GM23338 (cell line): ENCODE measurements at regions not wholly inside any gene's neighbourhood (a gene's known extent, or its start where the extent isn't known, plus 50 kb on each side); places are given as distances from the start of the nearest gene placed in this dataset.

Experiments
- ATAC-seq: fragments of 200-7000 bp; cut with Tn5 transposase; 3 replicates; pipeline ENCODE4 v1.9.1; 2020
- DNase-seq: peaks from one replicate; pipeline ENCODE4 v3.0.0-alpha.2; 2015; ENCODE audit warnings: low spot score
- H2AFZ ChIP-seq: fragments of 200-600 bp; sonication (generic); 2 replicates; pipeline ENCODE4 v1.8.0; 2016; ENCODE audit warnings: antibody characterized with exemption, mild to moderate bottlenecking, moderate library complexity
- H3F3A ChIP-seq: fragments of 200-600 bp; sonication (generic); replicated peaks from 2 replicates; pipeline ENCODE4 v1.8.0; 2017; ENCODE audit warnings: antibody characterized with exemption, mixed run types, low read depth
- H3K27ac ChIP-seq: fragments of 200-600 bp; sonication (generic); 2 replicates; pipeline ENCODE4 v1.6.1; 2016; ENCODE audit warnings: low read depth
- H3K27me3 ChIP-seq: fragments of 200-600 bp; sonication (generic); 2 replicates; pipeline ENCODE4 v1.8.0; 2016; ENCODE audit warnings: mild to moderate bottlenecking, mixed run types, moderate library complexity; ENCODE audit not compliant: insufficient read depth
- H3K36me3 ChIP-seq: fragments of 200-600 bp; sonication (generic); 2 replicates; pipeline ENCODE4 v1.8.0; 2016; ENCODE audit warnings: mild to moderate bottlenecking; ENCODE audit not compliant: insufficient read depth
- H3K4me1 ChIP-seq: fragments of 200-600 bp; sonication (generic); 2 replicates; pipeline ENCODE4 v1.8.0; 2016; ENCODE audit warnings: mild to moderate bottlenecking, moderate library complexity; ENCODE audit not compliant: insufficient read depth
- H3K4me2 ChIP-seq: fragments of 200-600 bp; sonication (generic); 2 replicates; pipeline ENCODE4 v1.7.1; 2017; ENCODE audit warnings: mixed run types
- H3K4me3 ChIP-seq: fragments of 200-600 bp; sonication (generic); 2 replicates; pipeline ENCODE4 v1.6.1; 2016; ENCODE audit warnings: mixed run types
- H3K79me2 ChIP-seq: fragments of 200-600 bp; sonication (generic); replicated peaks from 2 replicates; pipeline ENCODE4 v1.8.0; 2017; ENCODE audit warnings: mild to moderate bottlenecking; ENCODE audit not compliant: insufficient read depth
- H3K9me2 ChIP-seq: fragments of 200-600 bp; sonication (generic); 2 replicates; pipeline ENCODE4 v1.8.0; 2017; ENCODE audit not compliant: insufficient read depth
- H4K20me1 ChIP-seq: fragments of 200-600 bp; sonication (generic); replicated peaks from 2 replicates; pipeline ENCODE4 v1.8.0; 2017; ENCODE audit warnings: mild to moderate bottlenecking; ENCODE audit not compliant: insufficient read depth
- H3K27ac Mint-ChIP-seq: 2 replicates; pipeline ENCODE4 v1.8.0; 2020; ENCODE audit warnings: inconsistent platforms, mild to moderate bottlenecking, moderate library complexity, mixed read lengths
- H3K27me3 Mint-ChIP-seq: 3 replicates; pipeline ENCODE4 v1.8.0; 2022; ENCODE audit warnings: low read depth, mild to moderate bottlenecking, moderate library complexity, mixed read lengths, inconsistent platforms; ENCODE audit not compliant: insufficient read depth, poor library complexity
- H3K36me3 Mint-ChIP-seq: 3 replicates; pipeline ENCODE4 v1.8.0; 2021; ENCODE audit warnings: low read depth, mild to moderate bottlenecking, inconsistent platforms, moderate library complexity, mixed read lengths
- H3K4me1 Mint-ChIP-seq: 3 replicates; pipeline ENCODE4 v1.8.0; 2020; ENCODE audit warnings: mild to moderate bottlenecking, inconsistent platforms, mixed read lengths
- H3K4me3 Mint-ChIP-seq: 3 replicates; pipeline ENCODE4 v1.8.0; 2021; ENCODE audit warnings: moderate library complexity, mild to moderate bottlenecking, inconsistent platforms, mixed read lengths
- H3K9me3 Mint-ChIP-seq: 3 replicates; pipeline ENCODE4 v1.8.0; 2020; ENCODE audit warnings: moderate library complexity, mild to moderate bottlenecking, inconsistent platforms, mixed read lengths
- JUNB ChIP-seq: IDR thresholded peaks from one replicate; pipeline ENCODE4 v1.6.1; 2016; ENCODE audit warnings: antibody characterized with exemption; ENCODE audit not compliant: unreplicated experiment
- POLR2AphosphoS5 ChIP-seq: IDR thresholded peaks from 2 replicates; pipeline ENCODE4 v1.6.1; 2016; ENCODE audit warnings: antibody characterized with exemption, low read depth
- REST ChIP-seq: IDR thresholded peaks from one replicate; pipeline ENCODE4 v1.6.1; 2018; ENCODE audit warnings: antibody characterized with exemption; ENCODE audit not compliant: unreplicated experiment
- STAT1 ChIP-seq: IDR thresholded peaks from one replicate; pipeline ENCODE4 v1.6.1; 2016; ENCODE audit warnings: antibody characterized with exemption; ENCODE audit not compliant: unreplicated experiment
- ZNF114 ChIP-seq: fragments of 250-450 bp; sonication (Bioruptor Pico); IDR thresholded peaks from 2 replicates; pipeline ENCODE4 v1.5.0; 2020; ENCODE audit warnings: mild to moderate bottlenecking, moderate library complexity
- ZNF331 ChIP-seq: fragments of 250-450 bp; sonication (Bioruptor Pico); IDR thresholded peaks from 2 replicates; pipeline ENCODE4 v1.5.0; 2020; ENCODE audit warnings: low read depth, mild to moderate bottlenecking, moderate library complexity
- TF ChIP-seq, protein P1 (sequence below), 2 experiments: fragments of 200-600 bp in 1 of 2; sonication (generic) in 1 of 2; conservative IDR thresholded peaks; 2 replicates each; pipeline versions ENCODE4 v1.5.1 to v1.6.1; 2016 to 2017; ENCODE audit warnings: antibody characterized with exemption in 2 of 2, low read depth in 2 of 2, mild to moderate bottlenecking in 2 of 2, moderate library complexity in 1 of 2
- TF ChIP-seq, protein P2 (sequence below): IDR thresholded peaks from 2 replicates; pipeline ENCODE4 v1.6.1; 2016; ENCODE audit warnings: antibody characterized with exemption

DNA sequence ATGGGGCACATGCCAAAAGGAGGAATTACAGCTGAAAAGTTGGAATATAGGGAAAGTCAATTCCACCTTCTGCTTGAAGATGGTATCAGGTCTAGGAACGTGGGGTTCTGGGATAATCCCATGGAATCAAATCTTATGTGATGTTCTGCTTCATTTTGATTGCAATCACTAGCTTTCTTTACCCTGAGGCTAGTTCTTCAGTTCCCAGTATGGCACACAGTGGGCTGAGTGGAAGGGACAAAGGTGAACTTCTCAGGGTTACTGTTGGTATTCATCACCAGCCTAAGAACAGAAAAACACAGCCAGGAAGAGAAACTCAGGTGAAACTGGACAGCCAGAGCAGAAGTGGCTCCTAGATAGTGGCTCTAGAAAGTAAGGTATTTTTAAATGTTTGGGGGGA is 117.8 kb downstream of the TNFSF18 start:
- Histone ChIP-seq H3K4me3 (no peak overlapping the region), H3K27ac (no peak overlapping the region), H3K27me3 (no peaks in the 10 kb centered on the region), H3K9me2 (peaks cover 10% of the 10 kb centered on the region), H3F3A (no peaks in the 10 kb centered on the region), H3K79me2 (no peaks in the 10 kb centered on the region), H3K36me3 (no peaks in the 10 kb centered on the region), H3K4me1 (no peaks in the 10 kb centered on the region; the same call in 1 of the 2 replicates), H2AFZ (no peak overlapping the region), H3K4me2 (no peak overlapping the region), H4K20me1 (no peaks in the 10 kb centered on the region)
- Mint-ChIP-seq H3K27me3 (no peaks in the 10 kb centered on the region), H3K27ac (no peak overlapping the region), H3K4me3 (no peak overlapping the region), H3K36me3 (no peaks in the 10 kb centered on the region), H3K9me3 (no peaks in the 10 kb centered on the region; the same call in 2 of the 3 replicates), H3K4me1 (no peaks in the 10 kb centered on the region)
- TF ChIP-seq, protein P1, sequence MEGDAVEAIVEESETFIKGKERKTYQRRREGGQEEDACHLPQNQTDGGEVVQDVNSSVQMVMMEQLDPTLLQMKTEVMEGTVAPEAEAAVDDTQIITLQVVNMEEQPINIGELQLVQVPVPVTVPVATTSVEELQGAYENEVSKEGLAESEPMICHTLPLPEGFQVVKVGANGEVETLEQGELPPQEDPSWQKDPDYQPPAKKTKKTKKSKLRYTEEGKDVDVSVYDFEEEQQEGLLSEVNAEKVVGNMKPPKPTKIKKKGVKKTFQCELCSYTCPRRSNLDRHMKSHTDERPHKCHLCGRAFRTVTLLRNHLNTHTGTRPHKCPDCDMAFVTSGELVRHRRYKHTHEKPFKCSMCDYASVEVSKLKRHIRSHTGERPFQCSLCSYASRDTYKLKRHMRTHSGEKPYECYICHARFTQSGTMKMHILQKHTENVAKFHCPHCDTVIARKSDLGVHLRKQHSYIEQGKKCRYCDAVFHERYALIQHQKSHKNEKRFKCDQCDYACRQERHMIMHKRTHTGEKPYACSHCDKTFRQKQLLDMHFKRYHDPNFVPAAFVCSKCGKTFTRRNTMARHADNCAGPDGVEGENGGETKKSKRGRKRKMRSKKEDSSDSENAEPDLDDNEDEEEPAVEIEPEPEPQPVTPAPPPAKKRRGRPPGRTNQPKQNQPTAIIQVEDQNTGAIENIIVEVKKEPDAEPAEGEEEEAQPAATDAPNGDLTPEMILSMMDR (conservative IDR thresholded peaks at IDR 0.05; ENCODE audit: low read depth in 2 of 2): no peak
- TF ChIP-seq STAT1 (no peak), JUNB (no peak)
- TF ChIP-seq, protein P2, sequence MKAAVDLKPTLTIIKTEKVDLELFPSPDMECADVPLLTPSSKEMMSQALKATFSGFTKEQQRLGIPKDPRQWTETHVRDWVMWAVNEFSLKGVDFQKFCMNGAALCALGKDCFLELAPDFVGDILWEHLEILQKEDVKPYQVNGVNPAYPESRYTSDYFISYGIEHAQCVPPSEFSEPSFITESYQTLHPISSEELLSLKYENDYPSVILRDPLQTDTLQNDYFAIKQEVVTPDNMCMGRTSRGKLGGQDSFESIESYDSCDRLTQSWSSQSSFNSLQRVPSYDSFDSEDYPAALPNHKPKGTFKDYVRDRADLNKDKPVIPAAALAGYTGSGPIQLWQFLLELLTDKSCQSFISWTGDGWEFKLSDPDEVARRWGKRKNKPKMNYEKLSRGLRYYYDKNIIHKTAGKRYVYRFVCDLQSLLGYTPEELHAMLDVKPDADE: no peak
- DNase-seq (no peak), ATAC-seq (no peak)

DNA sequence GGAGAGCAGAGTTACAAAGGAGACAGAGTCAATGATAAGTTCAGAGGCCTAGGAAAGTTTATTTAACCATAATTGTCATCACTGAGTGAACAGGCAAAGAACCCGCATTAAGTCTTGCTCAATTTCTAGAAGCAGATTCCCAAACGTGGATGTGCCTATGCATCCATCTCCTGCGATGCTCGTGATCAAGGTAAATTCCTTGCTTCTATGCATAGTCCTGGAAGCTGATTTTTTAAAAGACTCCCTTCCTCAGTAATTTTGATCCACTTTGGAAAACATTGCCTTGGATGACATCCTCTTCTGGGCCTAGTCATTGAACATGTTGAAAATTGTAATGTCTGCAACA is 116.4 kb downstream of the TNFSF18 start:
- ATAC-seq (no peak), DNase-seq (no peak)
- Histone ChIP-seq H3K4me1 (no peaks in the 10 kb centered on the region; the same call in 1 of the 2 replicates), H3K79me2 (no peaks in the 10 kb centered on the region), H3K36me3 (no peaks in the 10 kb centered on the region), H4K20me1 (no peaks in the 10 kb centered on the region), H2AFZ (peak overlapping the region; percentile 90), H3K4me2 (no peak overlapping the region), H3K4me3 (no peak overlapping the region), H3F3A (no peaks in the 10 kb centered on the region), H3K27me3 (no peaks in the 10 kb centered on the region), H3K27ac (no peak overlapping the region), H3K9me2 (peaks cover 10% of the 10 kb centered on the region)
- Mint-ChIP-seq H3K27me3 (no peaks in the 10 kb centered on the region), H3K4me1 (no peaks in the 10 kb centered on the region), H3K4me3 (no peak overlapping the region), H3K27ac (peak overlapping the region; percentile 80; the same call in 1 of the 2 replicates), H3K36me3 (no peaks in the 10 kb centered on the region), H3K9me3 (no peaks in the 10 kb centered on the region; the same call in 2 of the 3 replicates)
- TF ChIP-seq, protein P2: no peak
- TF ChIP-seq REST (no peak), STAT1 (no peak), POLR2AphosphoS5 (no peak), ZNF114 (no peak), ZNF331 (CRISPR knock-in tag) (no peak)
